Stimulated activated CD4-positive, alpha-beta T cell treated with anti-CD3 and anti-CD28 coated beads, Interleukin-1b, Interleukin-23, amount 100 ng/mL, for 48 hours (primary cell): ENCODE measurements at regions not wholly inside any gene's neighbourhood (a gene's known extent, or its start where the extent isn't known, plus 50 kb on each side); places are given as distances from the start of the nearest gene placed in this dataset.
"Not testable (repeated sequence)": the region's sequence is repeated elsewhere in the genome, so short reads cannot be mapped to it uniquely, and the experiment has no call there.

Source experiments
- DNase-seq: peaks from one replicate; pipeline ENCODE4 v3.0.0-alpha.2; 2020

- not testable (repeated sequence) for DNase-seq
Measured at GRCh38 chr15:20063167-20063566, 478.4 kb downstream of the GOLGA6L6 start.

- not testable (repeated sequence) for DNase-seq
Measured at GRCh38 chr15:20060838-20061237, 480.8 kb downstream of the GOLGA6L6 start.

- DNase-seq: not testable (repeated sequence)
Measured at GRCh38 chr15:20056871-20057270, 484.7 kb downstream of the GOLGA6L6 start.

- not testable (repeated sequence) for DNase-seq
Measured at GRCh38 chr15:20055921-20056320, 485.7 kb downstream of the GOLGA6L6 start.

- DNase-seq: not testable (repeated sequence)
Measured at GRCh38 chr15:20048189-20048588, 493.4 kb downstream of the GOLGA6L6 start.

GRCh38 chr15:20045165-20045564 is 496.4 kb downstream of the GOLGA6L6 start:
- DNase-seq: not testable (repeated sequence)

GRCh38 chr15:20040691-20041090 is 500.9 kb downstream of the GOLGA6L6 start:
- not testable (repeated sequence) for DNase-seq

- DNase-seq: not testable (repeated sequence)
Measured at GRCh38 chr15:20025040-20025439, 516.6 kb downstream of the GOLGA6L6 start.

GRCh38 chr15:20022349-20022748 is 519.3 kb downstream of the GOLGA6L6 start:
- not testable (repeated sequence) for DNase-seq

- not testable (repeated sequence) for DNase-seq
Measured at GRCh38 chr15:20021351-20021750, 520.2 kb downstream of the GOLGA6L6 start.

GRCh38 chr15:20020588-20020987 is 521.0 kb downstream of the GOLGA6L6 start:
- not testable (repeated sequence) for DNase-seq

GRCh38 chr15:20019758-20020157 is 521.8 kb downstream of the GOLGA6L6 start:
- DNase-seq: not testable (repeated sequence)

- DNase-seq: not testable (repeated sequence)
Measured at GRCh38 chr15:20017581-20017980, 524.0 kb downstream of the GOLGA6L6 start.

GRCh38 chr15:20016941-20017340 is 524.7 kb downstream of the GOLGA6L6 start:
- DNase-seq: not testable (repeated sequence)

- not testable (repeated sequence) for DNase-seq
Measured at GRCh38 chr15:20012837-20013236, 528.8 kb downstream of the GOLGA6L6 start.

- not testable (repeated sequence) for DNase-seq
Measured at GRCh38 chr15:20010759-20011158, 530.8 kb downstream of the GOLGA6L6 start.

GRCh38 chr15:20009619-20010018 is 532.0 kb downstream of the GOLGA6L6 start:
- DNase-seq: not testable (repeated sequence)

- not testable (repeated sequence) for DNase-seq
Measured at GRCh38 chr15:20007338-20007737, 534.3 kb downstream of the GOLGA6L6 start.

GRCh38 chr15:20003471-20003870 is 538.1 kb downstream of the GOLGA6L6 start:
- DNase-seq: not testable (repeated sequence)

- DNase-seq: not testable (repeated sequence)
Measured at GRCh38 chr15:20002560-20002959, 539.0 kb downstream of the GOLGA6L6 start.

GRCh38 chr15:19996574-19997194 is 544.9 kb downstream of the GOLGA6L6 start:
- DNase-seq: not testable (repeated sequence)

- not testable (repeated sequence) for DNase-seq
Measured at GRCh38 chr15:19995296-19995695, 546.3 kb downstream of the GOLGA6L6 start.

GRCh38 chr15:19992428-19992827 is 549.2 kb downstream of the GOLGA6L6 start:
- DNase-seq: no peak

GRCh38 chr15:19988094-19988660 is 553.4 kb downstream of the GOLGA6L6 start:
- DNase-seq: no peak
